GM20000 (cell line): ENCODE measurements at regions not wholly inside any gene's neighbourhood (a gene's known extent, or its start where the extent isn't known, plus 50 kb on each side); places are given as distances from the start of the nearest gene placed in this dataset.

Experiments
- DNase-seq: peaks from one replicate; pipeline ENCODE4 v3.0.0; 2012; ENCODE audit warnings: low spot score
- CTCF ChIP-seq: IDR thresholded peaks from 2 replicates; pipeline ENCODE4 v1.5.1; 2012; ENCODE audit warnings: mild to moderate bottlenecking, control low read depth; ENCODE audit errors: extremely low read depth, missing control alignments

- TF ChIP-seq CTCF = no peak
- DNase-seq = no peak
Observed at GRCh38 chr1:29547300-29547699, 311.0 kb downstream of the PTPRU start.

GRCh38 chr1:29546496-29546895, 310.2 kb downstream of the PTPRU start:
- no peak for TF ChIP-seq CTCF
- no peak for DNase-seq

- DNase-seq = no peak
- TF ChIP-seq CTCF = no peak
Observed at GRCh38 chr1:29544406-29544805, 308.1 kb downstream of the PTPRU start.

GRCh38 chr1:29543586-29543985, 307.3 kb downstream of the PTPRU start:
- DNase-seq = no peak
- no peak for TF ChIP-seq CTCF

GRCh38 chr1:29542548-29542947, 306.2 kb downstream of the PTPRU start:
- DNase-seq = no peak
- no peak for TF ChIP-seq CTCF

GRCh38 chr1:29541631-29542030, 305.3 kb downstream of the PTPRU start:
- DNase-seq = no peak

GRCh38 chr1:29540801-29541357, 304.6 kb downstream of the PTPRU start:
- DNase-seq = no peak
- no peak for TF ChIP-seq CTCF

More at GRCh38 chr1:29541631-29542030, 305.3 kb downstream of the PTPRU start:
- TF ChIP-seq CTCF = no peak
